A549 (cell line): ENCODE measurements at regions not wholly inside any gene's neighbourhood (a gene's known extent, or its start where the extent isn't known, plus 50 kb on each side); places are given as distances from the start of the nearest gene placed in this dataset.

Experiments
- ELK1 ChIP-seq: fragments of 150-350 bp; IDR thresholded peaks from 2 replicates; pipeline ENCODE4 v1.6.1; 2014; ENCODE audit warnings: low read depth, mild to moderate bottlenecking, low read length
- POLR2A ChIP-seq: IDR thresholded peaks from 2 replicates; pipeline ENCODE4 v1.6.1; 2012; ENCODE audit warnings: mild to moderate bottlenecking, low read length
- ZNF302 ChIP-seq: fragments of 250-450 bp; sonication (Bioruptor Pico); IDR thresholded peaks from 2 replicates; pipeline ENCODE4 v1.9.0; 2021; ENCODE audit warnings: inconsistent platforms, mild to moderate bottlenecking, moderate library complexity

- no peak for TF ChIP-seq ZNF302 (CRISPR knock-in tag)
- TF ChIP-seq POLR2A: no peak
- no peak for TF ChIP-seq ELK1
Observed at GRCh38 chr7:33831389-33832141, 73.8 kb upstream of the BMPER start.
